MG63 (cell line): ENCODE measurements at regions not wholly inside any gene's neighbourhood (a gene's known extent, or its start where the extent isn't known, plus 50 kb on each side); places are given as distances from the start of the nearest gene placed in this dataset.

Experiments
- DNase-seq: peaks from one replicate; pipeline ENCODE4 v3.0.0-alpha.2; 2020
- H3K27me3 ChIP-seq: fragments of 250-450 bp; sonication (Bioruptor Pico); 2 replicates; pipeline ENCODE4 v1.5.1; 2020; ENCODE audit warnings: mild to moderate bottlenecking, moderate library complexity
- H3K36me3 ChIP-seq: fragments of 250-450 bp; sonication (Bioruptor Pico); 2 replicates; pipeline ENCODE4 v1.5.1; 2020; ENCODE audit warnings: mild to moderate bottlenecking, moderate library complexity
- H3K4me3 ChIP-seq: fragments of 250-450 bp; sonication (Bioruptor Pico); 2 replicates; pipeline ENCODE4 v1.5.1; 2020; ENCODE audit warnings: mild to moderate bottlenecking, moderate library complexity
- H3K9me3 ChIP-seq: fragments of 250-450 bp; sonication (Bioruptor Pico); 2 replicates; pipeline ENCODE4 v1.5.1; 2020; ENCODE audit warnings: mild to moderate bottlenecking, moderate library complexity

DNA sequence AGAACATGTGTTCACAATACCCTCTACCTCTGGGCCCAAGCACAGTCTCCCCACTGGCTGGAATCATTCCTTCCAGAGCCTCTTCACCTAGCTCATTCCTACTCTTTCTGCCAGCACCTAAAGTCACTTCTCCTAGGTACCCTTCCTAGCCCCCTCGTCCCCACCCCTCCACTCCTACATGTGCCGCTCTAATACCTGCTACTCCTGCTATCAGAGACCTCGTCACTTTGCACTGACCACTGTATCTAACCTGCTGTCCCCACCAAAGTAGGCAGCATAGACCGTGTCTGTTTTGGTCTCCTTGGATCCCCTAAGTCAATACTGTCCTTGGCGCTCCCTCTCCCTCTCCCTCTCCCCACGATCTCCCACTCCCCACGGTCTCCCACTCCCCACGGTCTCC lies 53.2 kb upstream of the PKDCC start:
- no peaks in the 10 kb centered on the region for H3K36me3 ChIP-seq
- no peaks in the 10 kb centered on the region for H3K27me3 ChIP-seq
- H3K9me3 ChIP-seq = no peaks in the 10 kb centered on the region
- DNase-seq = no peak
- no peak overlapping the region for H3K4me3 ChIP-seq

DNA sequence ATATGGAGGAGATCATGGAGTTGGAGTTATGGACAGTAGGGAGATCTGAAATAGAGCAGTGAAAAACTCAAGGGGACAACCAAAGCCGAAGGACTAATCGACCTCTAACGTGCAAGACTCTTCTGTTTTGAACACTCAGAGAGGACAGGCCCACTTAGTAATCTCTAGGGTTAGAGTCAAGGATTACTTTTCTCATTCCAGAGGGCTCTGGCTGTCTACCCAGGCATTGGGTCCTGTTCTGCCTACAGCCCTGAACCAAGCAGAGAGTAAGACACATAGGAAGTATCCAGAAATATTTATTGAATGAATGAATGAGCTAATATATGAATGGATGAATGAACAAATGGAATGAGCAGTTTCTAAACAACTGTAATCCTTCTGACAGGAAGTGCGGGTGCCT lies 50.3 kb upstream of the PKDCC start:
- peak; percentile 51 for DNase-seq
- Histone ChIP-seq H3K36me3 (no peaks in the 10 kb centered on the region), H3K9me3 (no peaks in the 10 kb centered on the region), H3K27me3 (no peaks in the 10 kb centered on the region), H3K4me3 (no peak overlapping the region)
